ENCODE measurements at regions not wholly inside any gene's neighbourhood (a gene's known extent, or its start where the extent isn't known, plus 50 kb on each side); places are given as distances from the start of the nearest gene placed in this dataset.

DNA sequence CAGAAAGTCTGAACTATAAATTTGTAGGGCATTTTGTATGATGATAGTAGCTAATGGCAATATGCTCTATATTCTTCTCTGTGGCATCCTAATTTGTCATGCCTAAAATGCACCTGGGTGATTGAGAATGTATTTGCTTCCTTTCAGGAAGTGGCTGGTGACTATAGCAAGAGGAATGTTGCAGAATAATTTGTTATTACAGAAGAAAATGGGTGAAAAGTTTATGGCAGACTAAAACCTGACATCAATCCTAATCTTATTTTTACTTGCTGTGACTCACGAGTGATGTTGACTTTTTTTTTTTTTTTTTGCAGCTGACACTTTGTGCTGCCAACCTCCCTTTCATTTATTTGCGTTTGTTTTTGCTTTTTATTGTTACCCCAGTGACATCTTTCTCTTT is 141.1 kb downstream of the MSL3 start:
- TF ChIP-seq, protein P1, sequence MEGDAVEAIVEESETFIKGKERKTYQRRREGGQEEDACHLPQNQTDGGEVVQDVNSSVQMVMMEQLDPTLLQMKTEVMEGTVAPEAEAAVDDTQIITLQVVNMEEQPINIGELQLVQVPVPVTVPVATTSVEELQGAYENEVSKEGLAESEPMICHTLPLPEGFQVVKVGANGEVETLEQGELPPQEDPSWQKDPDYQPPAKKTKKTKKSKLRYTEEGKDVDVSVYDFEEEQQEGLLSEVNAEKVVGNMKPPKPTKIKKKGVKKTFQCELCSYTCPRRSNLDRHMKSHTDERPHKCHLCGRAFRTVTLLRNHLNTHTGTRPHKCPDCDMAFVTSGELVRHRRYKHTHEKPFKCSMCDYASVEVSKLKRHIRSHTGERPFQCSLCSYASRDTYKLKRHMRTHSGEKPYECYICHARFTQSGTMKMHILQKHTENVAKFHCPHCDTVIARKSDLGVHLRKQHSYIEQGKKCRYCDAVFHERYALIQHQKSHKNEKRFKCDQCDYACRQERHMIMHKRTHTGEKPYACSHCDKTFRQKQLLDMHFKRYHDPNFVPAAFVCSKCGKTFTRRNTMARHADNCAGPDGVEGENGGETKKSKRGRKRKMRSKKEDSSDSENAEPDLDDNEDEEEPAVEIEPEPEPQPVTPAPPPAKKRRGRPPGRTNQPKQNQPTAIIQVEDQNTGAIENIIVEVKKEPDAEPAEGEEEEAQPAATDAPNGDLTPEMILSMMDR (optimal IDR thresholded peaks at IDR 0.05 in 1 of 3, IDR thresholded peaks at IDR 0.05 in 1 of 3, conservative IDR thresholded peaks at IDR 0.05 in 1 of 3; ENCODE audit: extremely low read depth in 1 of 3, insufficient read depth in 2 of 3, low read length in 3 of 3): no peak
- TF ChIP-seq EZH2 (IDR thresholded peaks at IDR 0.05; ENCODE audit: low read length): no peak
